SK-N-MC (cell line): ENCODE measurements at regions not wholly inside any gene's neighbourhood (a gene's known extent, or its start where the extent isn't known, plus 50 kb on each side); places are given as distances from the start of the nearest gene placed in this dataset.

ENCODE experiments used
- EZH2 ChIP-seq: fragments of 200-600 bp; sonication (generic); IDR thresholded peaks from one replicate; pipeline ENCODE4 v1.6.1; 2017; ENCODE audit warnings: antibody characterized with exemption
- POLR2AphosphoS5 ChIP-seq: IDR thresholded peaks from 2 replicates; pipeline ENCODE4 v1.6.1; 2012; ENCODE audit warnings: mild to moderate bottlenecking, low read depth, low read length, borderline replicate concordance

GRCh38 chr10:7033031-7033430 lies 377.8 kb downstream of the SFMBT2 start:
- TF ChIP-seq EZH2 (no peak), POLR2AphosphoS5 (no peak)
